ENCODE measurements at regions not wholly inside any gene's neighbourhood (a gene's known extent, or its start where the extent isn't known, plus 50 kb on each side); places are given as distances from the start of the nearest gene placed in this dataset.

- H3K4me3 ChIP-seq (ENCODE audit: low read depth, low read length) = no peak overlapping the region
- no peak for TF ChIP-seq CTCF (IDR thresholded peaks at IDR 0.05; ENCODE audit: low read depth, low read length)
Measured at GRCh38 chr10:124166431-124167125, 73.2 kb upstream of the CHST15 start.

- TF ChIP-seq CTCF (IDR thresholded peaks at IDR 0.05; ENCODE audit: low read depth, low read length) = no peak
- no peak overlapping the region for H3K4me3 ChIP-seq (ENCODE audit: low read depth, low read length)
Measured at GRCh38 chr10:124165827-124166226, 72.4 kb upstream of the CHST15 start.

- no peak overlapping the region for H3K4me3 ChIP-seq (ENCODE audit: low read depth, low read length)
- no peak for TF ChIP-seq CTCF (IDR thresholded peaks at IDR 0.05; ENCODE audit: low read depth, low read length)
Measured at GRCh38 chr10:124165311-124165710, 71.9 kb upstream of the CHST15 start.

- no peak overlapping the region for H3K4me3 ChIP-seq (ENCODE audit: low read depth, low read length)
- TF ChIP-seq CTCF (IDR thresholded peaks at IDR 0.05; ENCODE audit: low read depth, low read length) = no peak
Measured at GRCh38 chr10:124164264-124164663, 70.9 kb upstream of the CHST15 start.

- no peak for TF ChIP-seq CTCF (IDR thresholded peaks at IDR 0.05; ENCODE audit: low read depth, low read length)
Measured at GRCh38 chr10:124162774-124163354, 69.5 kb upstream of the CHST15 start.

GRCh38 chr10:124162136-124162535 lies 68.7 kb upstream of the CHST15 start:
- no peak for TF ChIP-seq CTCF (IDR thresholded peaks at IDR 0.05; ENCODE audit: low read depth, low read length)
- H3K4me3 ChIP-seq (ENCODE audit: low read depth, low read length) = no peak overlapping the region

More at GRCh38 chr10:124162774-124163354, 69.5 kb upstream of the CHST15 start:
- H3K4me3 ChIP-seq (ENCODE audit: low read depth, low read length) = no peak overlapping the region

GRCh38 chr10:124161601-124162000 lies 68.2 kb upstream of the CHST15 start:
- no peak for TF ChIP-seq CTCF (IDR thresholded peaks at IDR 0.05; ENCODE audit: low read depth, low read length)
- no peak overlapping the region for H3K4me3 ChIP-seq (ENCODE audit: low read depth, low read length)

Data from WI38 (cell line).